ENCODE measurements at regions not wholly inside any gene's neighbourhood (a gene's known extent, or its start where the extent isn't known, plus 50 kb on each side); places are given as distances from the start of the nearest gene placed in this dataset.

DNA sequence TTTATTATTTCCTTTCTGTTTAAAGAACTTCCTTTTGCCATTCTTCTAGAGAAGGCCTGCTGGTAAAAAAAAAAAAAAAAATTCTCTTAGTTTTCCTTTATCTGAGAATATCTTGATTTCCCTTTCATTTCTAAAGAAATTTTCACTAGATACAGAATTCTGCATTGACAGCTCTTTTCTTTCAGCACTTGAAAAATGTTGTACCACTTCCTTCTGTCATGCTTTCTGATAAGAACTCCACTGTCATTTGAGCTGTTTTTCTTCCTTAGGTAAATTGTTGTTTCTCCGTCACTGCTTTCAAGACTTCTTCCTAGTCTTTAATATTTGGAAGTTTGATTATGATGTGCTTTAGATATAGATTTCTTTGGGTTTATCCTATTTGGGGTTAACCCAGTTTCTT lies 113.6 kb upstream of the BTG1 start:
- no peaks in the 10 kb centered on the region for H3K79me1 ChIP-seq (replicated peaks; ENCODE audit: low read length, poor library complexity, severe bottlenecking)
- no peaks in the 10 kb centered on the region for H3K27me3 ChIP-seq (ENCODE audit: control insufficient read depth in 1 of 2, insufficient read depth in 1 of 2, low read length in 2 of 2)
- no peak overlapping the region for H2BK120ac ChIP-seq (ENCODE audit: low read depth, low read length)
- H3K4me1 ChIP-seq (ENCODE audit: control insufficient read depth, insufficient read depth, low read depth, low read length), result no peaks in the 10 kb centered on the region
- H3K4ac ChIP-seq (ENCODE audit: low read depth in 1 of 2, low read length in 2 of 2), result no peak overlapping the region
- no peaks in the 10 kb centered on the region for H3K36me3 ChIP-seq (ENCODE audit: control insufficient read depth in 1 of 2, insufficient read depth in 2 of 2, low read depth in 1 of 2, low read length in 2 of 2)
- H2BK15ac ChIP-seq (ENCODE audit: low read depth, poor library complexity, severe bottlenecking), result no peak overlapping the region
- no peak overlapping the region for H3K14ac ChIP-seq (ENCODE audit: low read length in 2 of 2)
- no peak overlapping the region for H3K4me3 ChIP-seq (ENCODE audit: insufficient read depth in 1 of 2, low read depth in 1 of 2, low read length in 2 of 2)
- H2BK5ac ChIP-seq (ENCODE audit: low read depth, low read length, poor library complexity, severe bottlenecking), result no peak overlapping the region
- no peak overlapping the region for H3K4me2 ChIP-seq (ENCODE audit: low read length, poor library complexity, severe bottlenecking)
- no peak overlapping the region for H2AFZ ChIP-seq (ENCODE audit: low read depth, low read length)
- H3K9ac ChIP-seq (ENCODE audit: low read length), result no peak overlapping the region
- no peak overlapping the region for H4K91ac ChIP-seq (ENCODE audit: low read length)
- no CpG with 5 or more reads among the region's 1 CpG for WGBS
- no peak overlapping the region for H2AK5ac ChIP-seq (ENCODE audit: low read length, severe bottlenecking)
- DNase-seq, result no peak
- H3K9me3 ChIP-seq (ENCODE audit: control insufficient read depth, low read length), result no peaks in the 10 kb centered on the region
- no peak overlapping the region for H4K8ac ChIP-seq (ENCODE audit: low read length)
- no peak overlapping the region for H3K18ac ChIP-seq (ENCODE audit: low read depth in 1 of 2, low read length in 2 of 2)
- no peak overlapping the region for H3K23ac ChIP-seq (ENCODE audit: low read length in 2 of 2)
- H3K27ac ChIP-seq (ENCODE audit: low read length, poor library complexity, severe bottlenecking), result no peak overlapping the region
- H2BK12ac ChIP-seq (ENCODE audit: low read length in 2 of 2), result no peak overlapping the region

DNA sequence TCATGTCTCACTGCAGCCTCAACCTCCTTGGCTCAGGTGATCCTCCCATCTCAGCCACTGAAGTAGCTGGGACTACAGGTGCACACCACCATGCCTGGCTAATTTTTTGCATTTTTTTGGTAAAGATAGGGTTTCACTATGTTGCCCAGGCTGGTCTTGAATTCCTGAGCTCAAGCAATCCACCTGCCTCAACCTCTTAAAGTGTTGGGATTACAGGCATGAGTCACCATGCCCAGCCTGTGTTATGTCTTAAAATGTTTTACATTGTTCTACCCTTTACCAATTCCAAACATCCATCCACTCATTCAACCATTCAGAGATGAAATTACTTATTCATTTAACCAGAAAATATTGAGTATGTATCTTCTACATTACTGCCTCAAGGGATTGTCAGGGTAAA lies 111.6 kb upstream of the BTG1 start:
- no peaks in the 10 kb centered on the region for H3K9me3 ChIP-seq (ENCODE audit: control insufficient read depth, low read length)
- no peak overlapping the region for H3K4me3 ChIP-seq (ENCODE audit: insufficient read depth in 1 of 2, low read depth in 1 of 2, low read length in 2 of 2)
- no peak overlapping the region for H2AFZ ChIP-seq (ENCODE audit: low read depth, low read length)
- H4K91ac ChIP-seq (ENCODE audit: low read length), result no peak overlapping the region
- H3K36me3 ChIP-seq (ENCODE audit: control insufficient read depth in 1 of 2, insufficient read depth in 2 of 2, low read depth in 1 of 2, low read length in 2 of 2), result no peaks in the 10 kb centered on the region
- no peak overlapping the region for H3K9ac ChIP-seq (ENCODE audit: low read length)
- H2BK5ac ChIP-seq (ENCODE audit: low read depth, low read length, poor library complexity, severe bottlenecking), result no peak overlapping the region
- no peaks in the 10 kb centered on the region for H3K4me1 ChIP-seq (ENCODE audit: control insufficient read depth, insufficient read depth, low read depth, low read length)
- no peak overlapping the region for H2BK12ac ChIP-seq (ENCODE audit: low read length in 2 of 2)
- no peak for DNase-seq
- no peak overlapping the region for H4K8ac ChIP-seq (ENCODE audit: low read length)
- H3K18ac ChIP-seq (ENCODE audit: low read depth in 1 of 2, low read length in 2 of 2), result no peak overlapping the region
- no peak overlapping the region for H3K27ac ChIP-seq (ENCODE audit: low read length, poor library complexity, severe bottlenecking)
- no peak overlapping the region for H3K14ac ChIP-seq (ENCODE audit: low read length in 2 of 2)
- no peaks in the 10 kb centered on the region for H3K27me3 ChIP-seq (ENCODE audit: control insufficient read depth in 1 of 2, insufficient read depth in 1 of 2, low read length in 2 of 2)
- H3K4ac ChIP-seq (ENCODE audit: low read depth in 1 of 2, low read length in 2 of 2), result no peak overlapping the region
- H2BK15ac ChIP-seq (ENCODE audit: low read depth, poor library complexity, severe bottlenecking), result no peak overlapping the region
- no peak overlapping the region for H3K4me2 ChIP-seq (ENCODE audit: low read length, poor library complexity, severe bottlenecking)
- no peak overlapping the region for H3K23ac ChIP-seq (ENCODE audit: low read length in 2 of 2)
- no peaks in the 10 kb centered on the region for H3K79me1 ChIP-seq (replicated peaks; ENCODE audit: low read length, poor library complexity, severe bottlenecking)
- no peak overlapping the region for H2BK120ac ChIP-seq (ENCODE audit: low read depth, low read length)
- H2AK5ac ChIP-seq (ENCODE audit: low read length, severe bottlenecking), result no peak overlapping the region

DNA sequence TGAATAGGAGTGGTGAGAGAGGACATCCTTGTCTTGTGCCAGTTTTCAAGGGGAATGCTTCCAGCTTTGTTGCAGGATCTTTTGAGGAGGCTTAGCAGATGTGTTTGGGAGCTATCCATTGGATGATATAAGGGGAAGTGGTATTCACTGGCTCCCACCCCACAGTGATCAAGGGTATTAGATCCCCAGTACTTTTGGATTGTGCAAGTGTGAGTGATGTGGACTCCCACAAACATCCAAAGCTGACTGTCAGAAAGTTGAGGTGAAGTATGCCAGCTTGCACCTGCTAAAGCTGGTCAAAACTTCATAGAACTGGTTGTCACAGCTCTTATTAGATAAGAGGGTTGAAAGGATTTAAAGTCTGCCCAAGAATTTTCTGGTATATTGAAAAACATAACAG lies 110.1 kb upstream of the BTG1 start:
- no peak overlapping the region for H3K23ac ChIP-seq (ENCODE audit: low read length in 2 of 2)
- DNase-seq, result no peak
- H2AFZ ChIP-seq (ENCODE audit: low read depth, low read length), result no peak overlapping the region
- H4K91ac ChIP-seq (ENCODE audit: low read length), result no peak overlapping the region
- H2BK15ac ChIP-seq (ENCODE audit: low read depth, poor library complexity, severe bottlenecking), result no peak overlapping the region
- H3K79me1 ChIP-seq (replicated peaks; ENCODE audit: low read length, poor library complexity, severe bottlenecking), result no peaks in the 10 kb centered on the region
- no peaks in the 10 kb centered on the region for H3K36me3 ChIP-seq (ENCODE audit: control insufficient read depth in 1 of 2, insufficient read depth in 2 of 2, low read depth in 1 of 2, low read length in 2 of 2)
- H3K4me2 ChIP-seq (ENCODE audit: low read length, poor library complexity, severe bottlenecking), result no peak overlapping the region
- H2BK12ac ChIP-seq (ENCODE audit: low read length in 2 of 2), result no peak overlapping the region
- no peak overlapping the region for H2AK5ac ChIP-seq (ENCODE audit: low read length, severe bottlenecking)
- H3K4me1 ChIP-seq (ENCODE audit: control insufficient read depth, insufficient read depth, low read depth, low read length), result no peaks in the 10 kb centered on the region
- H3K27ac ChIP-seq (ENCODE audit: low read length, poor library complexity, severe bottlenecking), result no peak overlapping the region
- no peak overlapping the region for H2BK5ac ChIP-seq (ENCODE audit: low read depth, low read length, poor library complexity, severe bottlenecking)
- no peaks in the 10 kb centered on the region for H3K27me3 ChIP-seq (ENCODE audit: control insufficient read depth in 1 of 2, insufficient read depth in 1 of 2, low read length in 2 of 2)
- no peaks in the 10 kb centered on the region for H3K9me3 ChIP-seq (ENCODE audit: control insufficient read depth, low read length)
- H3K9ac ChIP-seq (ENCODE audit: low read length), result no peak overlapping the region
- no peak overlapping the region for H3K4me3 ChIP-seq (ENCODE audit: insufficient read depth in 1 of 2, low read depth in 1 of 2, low read length in 2 of 2)
- no peak overlapping the region for H3K18ac ChIP-seq (ENCODE audit: low read depth in 1 of 2, low read length in 2 of 2)
- H2BK120ac ChIP-seq (ENCODE audit: low read depth, low read length), result no peak overlapping the region
- no peak overlapping the region for H4K8ac ChIP-seq (ENCODE audit: low read length)
- no peak overlapping the region for H3K14ac ChIP-seq (ENCODE audit: low read length in 2 of 2)
- H3K4ac ChIP-seq (ENCODE audit: low read depth in 1 of 2, low read length in 2 of 2), result no peak overlapping the region

DNA sequence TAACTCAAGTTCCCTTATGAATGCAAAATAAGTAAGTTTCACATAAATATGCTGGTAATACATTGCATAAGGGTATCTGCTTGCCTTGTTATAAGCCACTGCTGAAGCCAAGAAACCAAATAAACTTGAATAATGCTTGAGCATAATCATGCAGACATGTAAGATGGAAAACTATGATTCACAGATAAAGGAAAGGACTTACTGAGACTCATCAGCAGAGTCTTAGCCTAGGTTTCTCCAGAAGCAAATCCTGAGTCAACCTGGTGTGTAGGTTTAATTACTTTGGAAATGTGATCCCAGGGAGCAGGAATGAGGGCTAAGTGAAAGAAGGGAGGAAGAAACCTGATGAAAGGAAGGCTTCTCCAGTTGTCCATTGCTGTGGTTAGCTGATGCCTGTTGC lies 107.7 kb upstream of the BTG1 start:
- Histone ChIP-seq H2AFZ (ENCODE audit: low read depth, low read length) (no peak overlapping the region), H4K91ac (ENCODE audit: low read length) (no peak overlapping the region), H3K14ac (ENCODE audit: low read length in 2 of 2) (no peak overlapping the region), H2BK15ac (ENCODE audit: low read depth, poor library complexity, severe bottlenecking) (no peak overlapping the region), H3K4me1 (ENCODE audit: control insufficient read depth, insufficient read depth, low read depth, low read length) (no peaks in the 10 kb centered on the region), H3K23ac (ENCODE audit: low read length in 2 of 2) (no peak overlapping the region), H2BK120ac (ENCODE audit: low read depth, low read length) (no peak overlapping the region), H3K79me1 (replicated peaks; ENCODE audit: low read length, poor library complexity, severe bottlenecking) (no peaks in the 10 kb centered on the region), H3K18ac (ENCODE audit: low read depth in 1 of 2, low read length in 2 of 2) (no peak overlapping the region), H3K27ac (ENCODE audit: low read length, poor library complexity, severe bottlenecking) (no peak overlapping the region), H3K9me3 (ENCODE audit: control insufficient read depth, low read length) (no peaks in the 10 kb centered on the region), H2BK12ac (ENCODE audit: low read length in 2 of 2) (no peak overlapping the region), H4K8ac (ENCODE audit: low read length) (no peak overlapping the region), H3K27me3 (ENCODE audit: control insufficient read depth in 1 of 2, insufficient read depth in 1 of 2, low read length in 2 of 2) (no peaks in the 10 kb centered on the region), H3K36me3 (ENCODE audit: control insufficient read depth in 1 of 2, insufficient read depth in 2 of 2, low read depth in 1 of 2, low read length in 2 of 2) (no peaks in the 10 kb centered on the region), H3K9ac (ENCODE audit: low read length) (no peak overlapping the region), H3K4me3 (ENCODE audit: insufficient read depth in 1 of 2, low read depth in 1 of 2, low read length in 2 of 2) (no peak overlapping the region), H3K4me2 (ENCODE audit: low read length, poor library complexity, severe bottlenecking) (no peak overlapping the region), H2BK5ac (ENCODE audit: low read depth, low read length, poor library complexity, severe bottlenecking) (no peak overlapping the region), H3K4ac (ENCODE audit: low read depth in 1 of 2, low read length in 2 of 2) (no peak overlapping the region), H2AK5ac (ENCODE audit: low read length, severe bottlenecking) (no peak overlapping the region)
- DNase-seq, result no peak

All from mesenchymal stem cell (in vitro differentiated cells and primary cell).